Neural cell (in vitro differentiated cells): ENCODE measurements at regions not wholly inside any gene's neighbourhood (a gene's known extent, or its start where the extent isn't known, plus 50 kb on each side); places are given as distances from the start of the nearest gene placed in this dataset.

Experiments used
- H2AFZ ChIP-seq: fragments of 200-600, 300-800 bp; sonication (generic), shearing (Covaris generic); 2 replicates; pipeline ENCODE4 v1.6.0; 2014; ENCODE audit warnings: low read depth, mild to moderate bottlenecking, antibody characterized with exemption, low read length, moderate library complexity
- H3F3A ChIP-seq: fragments of 200-600 bp; shearing (Covaris generic); 2 replicates; pipeline ENCODE4 v1.6.1; 2016; ENCODE audit warnings: mild to moderate bottlenecking, moderate library complexity, mixed read lengths, antibody characterized with exemption, low read length; ENCODE audit not compliant: insufficient read depth, poor library complexity, severe bottlenecking
- H3K27ac ChIP-seq: fragments of 200-600, 300-800 bp; sonication (generic), shearing (Covaris generic); 2 replicates; pipeline ENCODE4 v1.5.1; 2014; ENCODE audit warnings: mild to moderate bottlenecking, low read length, moderate library complexity
- H3K27me3 ChIP-seq: fragments of 300-800, 200-600 bp; sonication (generic), shearing (Covaris generic); 2 replicates; pipeline ENCODE4 v1.6.0; 2014; ENCODE audit warnings: mild to moderate bottlenecking, low read depth, low read length, moderate library complexity; ENCODE audit not compliant: insufficient read depth
- H3K36me3 ChIP-seq: fragments of 300-800, 200-600 bp; sonication (generic), shearing (Covaris generic); 2 replicates; pipeline ENCODE4 v1.5.1; 2014; ENCODE audit warnings: mild to moderate bottlenecking, antibody characterized with exemption, low read length, moderate library complexity; ENCODE audit not compliant: insufficient read depth
- H3K4me2 ChIP-seq: fragments of 300-800, 200-600 bp; sonication (generic), shearing (Covaris generic); 2 replicates; pipeline ENCODE4 v1.6.0; 2014; ENCODE audit warnings: mild to moderate bottlenecking, low read length
- H3K4me3 ChIP-seq: fragments of 300-800, 200-600 bp; sonication (generic), shearing (Covaris generic); 2 replicates; pipeline ENCODE4 v1.5.1; 2014; ENCODE audit warnings: mild to moderate bottlenecking, low read length, moderate library complexity
- H3K79me2 ChIP-seq: fragments of 200-600 bp; shearing (Covaris generic); replicated peaks from 2 replicates; pipeline ENCODE4 v1.6.0; 2014; ENCODE audit warnings: mild to moderate bottlenecking, low read length, moderate library complexity; ENCODE audit not compliant: insufficient read depth
- H3K9ac ChIP-seq: fragments of 300-800, 200-600 bp; sonication (generic), shearing (Covaris generic); 2 replicates; pipeline ENCODE4 v1.6.1; 2016; ENCODE audit warnings: mild to moderate bottlenecking, low read length, mixed read lengths
- H3K9me2 ChIP-seq: fragments of 200-600 bp; shearing (Covaris generic); 2 replicates; pipeline ENCODE4 v1.6.1; 2016; ENCODE audit warnings: mild to moderate bottlenecking, low read length, mixed read lengths; ENCODE audit not compliant: insufficient read depth
- H3K9me3 ChIP-seq: fragments of 200-600, 300-800 bp; sonication (generic), shearing (Covaris generic); 2 replicates; pipeline ENCODE4 v1.6.1; 2016; ENCODE audit warnings: mild to moderate bottlenecking, mixed run types, low read length, moderate library complexity, mixed read lengths
- H4K20me1 ChIP-seq: fragments of 200-600 bp; shearing (Covaris generic); 2 replicates; pipeline ENCODE4 v1.6.1; 2016; ENCODE audit warnings: mild to moderate bottlenecking, mixed run types; ENCODE audit not compliant: insufficient read depth
- CTCF ChIP-seq: fragments of 450-650 bp; IDR thresholded peaks from 2 replicates; pipeline ENCODE4 v1.5.1; 2014; ENCODE audit warnings: antibody characterized with exemption, mild to moderate bottlenecking, moderate library complexity; ENCODE audit not compliant: poor library complexity, severe bottlenecking
- EP300 ChIP-seq: fragments of 450-650 bp; conservative IDR thresholded peaks from 2 replicates; pipeline ENCODE4 v1.6.1; 2014; ENCODE audit warnings: antibody characterized with exemption, mild to moderate bottlenecking, moderate library complexity; ENCODE audit not compliant: poor library complexity, severe bottlenecking
- EZH2 ChIP-seq: fragments of 200-600, 300-800 bp; shearing (Covaris generic), sonication (generic); IDR thresholded peaks from 2 replicates; pipeline ENCODE4 v1.6.1; 2014; ENCODE audit warnings: antibody characterized with exemption, low read length, borderline replicate concordance, mild to moderate bottlenecking; ENCODE audit not compliant: insufficient read depth, poor library complexity, severe bottlenecking
- MXI1 ChIP-seq: fragments of 450-650 bp; conservative IDR thresholded peaks from 2 replicates; pipeline ENCODE4 v1.6.1; 2014; ENCODE audit warnings: antibody characterized with exemption, mild to moderate bottlenecking; ENCODE audit not compliant: poor library complexity, severe bottlenecking
- POLR2AphosphoS5 ChIP-seq: IDR thresholded peaks from 2 replicates; pipeline ENCODE4 v1.6.1; 2012
- RAD21 ChIP-seq: fragments of 450-650 bp; conservative IDR thresholded peaks from 2 replicates; pipeline ENCODE4 v1.6.1; 2014; ENCODE audit warnings: antibody characterized with exemption, mild to moderate bottlenecking, moderate library complexity
- REST ChIP-seq: IDR thresholded peaks from 2 replicates; pipeline ENCODE4 v1.6.1; 2012; ENCODE audit warnings: borderline replicate concordance
- SMC3 ChIP-seq: fragments of 450-650 bp; conservative IDR thresholded peaks from 2 replicates; pipeline ENCODE4 v1.6.1; 2014; ENCODE audit warnings: antibody characterized with exemption, mild to moderate bottlenecking, moderate library complexity; ENCODE audit not compliant: poor library complexity
- TAF1 ChIP-seq: IDR thresholded peaks from 2 replicates; pipeline ENCODE4 v1.6.1; 2012; ENCODE audit warnings: low read depth

- H3F3A ChIP-seq: no peaks in the 10 kb centered on the region
- no peak overlapping the region for H3K27ac ChIP-seq
- no peak overlapping the region for H3K9ac ChIP-seq
- no peak overlapping the region for H3K4me3 ChIP-seq
- H4K20me1 ChIP-seq: no peaks in the 10 kb centered on the region
- TF ChIP-seq TAF1: no peak
- no peak for TF ChIP-seq CTCF
- TF ChIP-seq REST: no peak
- TF ChIP-seq RAD21: no peak
- TF ChIP-seq EZH2: no peak
- TF ChIP-seq MXI1: no peak
- TF ChIP-seq POLR2AphosphoS5: no peak
- TF ChIP-seq SMC3: no peak
- TF ChIP-seq EP300: no peak
- no peaks in the 10 kb centered on the region for H3K79me2 ChIP-seq
- no peaks in the 10 kb centered on the region for H3K27me3 ChIP-seq
- H2AFZ ChIP-seq: no peak overlapping the region
- no peaks in the 10 kb centered on the region for H3K36me3 ChIP-seq
- H3K4me2 ChIP-seq: no peak overlapping the region
- no peaks in the 10 kb centered on the region for H3K9me2 ChIP-seq
- no peaks in the 10 kb centered on the region for H3K9me3 ChIP-seq
These were observed 858.7 kb downstream of the TYW1 start for GRCh38 chr7:67855322-67855721.

GRCh38 chr7:67856046-67856445, 859.4 kb downstream of the TYW1 start:
- Histone ChIP-seq H3K79me2 (no peaks in the 10 kb centered on the region), H3K36me3 (no peaks in the 10 kb centered on the region), H3K9ac (no peak overlapping the region), H3F3A (no peaks in the 10 kb centered on the region), H4K20me1 (no peaks in the 10 kb centered on the region), H2AFZ (no peak overlapping the region), H3K4me2 (no peak overlapping the region), H3K4me3 (no peak overlapping the region), H3K27me3 (no peaks in the 10 kb centered on the region), H3K9me3 (no peaks in the 10 kb centered on the region), H3K27ac (no peak overlapping the region), H3K9me2 (no peaks in the 10 kb centered on the region)
- no peak for TF ChIP-seq MXI1
- no peak for TF ChIP-seq TAF1
- no peak for TF ChIP-seq POLR2AphosphoS5
- no peak for TF ChIP-seq REST
- no peak for TF ChIP-seq RAD21
- no peak for TF ChIP-seq SMC3
- TF ChIP-seq EZH2: no peak
- no peak for TF ChIP-seq EP300
- no peak for TF ChIP-seq CTCF
